ENCODE measurements at regions not wholly inside any gene's neighbourhood (a gene's known extent, or its start where the extent isn't known, plus 50 kb on each side); places are given as distances from the start of the nearest gene placed in this dataset.

- TF ChIP-seq, protein P1, sequence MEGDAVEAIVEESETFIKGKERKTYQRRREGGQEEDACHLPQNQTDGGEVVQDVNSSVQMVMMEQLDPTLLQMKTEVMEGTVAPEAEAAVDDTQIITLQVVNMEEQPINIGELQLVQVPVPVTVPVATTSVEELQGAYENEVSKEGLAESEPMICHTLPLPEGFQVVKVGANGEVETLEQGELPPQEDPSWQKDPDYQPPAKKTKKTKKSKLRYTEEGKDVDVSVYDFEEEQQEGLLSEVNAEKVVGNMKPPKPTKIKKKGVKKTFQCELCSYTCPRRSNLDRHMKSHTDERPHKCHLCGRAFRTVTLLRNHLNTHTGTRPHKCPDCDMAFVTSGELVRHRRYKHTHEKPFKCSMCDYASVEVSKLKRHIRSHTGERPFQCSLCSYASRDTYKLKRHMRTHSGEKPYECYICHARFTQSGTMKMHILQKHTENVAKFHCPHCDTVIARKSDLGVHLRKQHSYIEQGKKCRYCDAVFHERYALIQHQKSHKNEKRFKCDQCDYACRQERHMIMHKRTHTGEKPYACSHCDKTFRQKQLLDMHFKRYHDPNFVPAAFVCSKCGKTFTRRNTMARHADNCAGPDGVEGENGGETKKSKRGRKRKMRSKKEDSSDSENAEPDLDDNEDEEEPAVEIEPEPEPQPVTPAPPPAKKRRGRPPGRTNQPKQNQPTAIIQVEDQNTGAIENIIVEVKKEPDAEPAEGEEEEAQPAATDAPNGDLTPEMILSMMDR (IDR thresholded peaks at IDR 0.05; ENCODE audit: insufficient read depth, low read depth, low read length) = no peak
- TF ChIP-seq EZH2 (IDR thresholded peaks at IDR 0.05; ENCODE audit: insufficient read depth, low read length) = no peak
Measured at GRCh38 chr13:73532987-73533510, 474.2 kb downstream of the KLF5 start.
